Skin epidermis (tissue), 12 donors: ENCODE measurements at regions not wholly inside any gene's neighbourhood (a gene's known extent, or its start where the extent isn't known, plus 50 kb on each side); places are given as distances from the start of the nearest gene placed in this dataset.

ENCODE experiments used
- H3K27ac ChIP-seq, 21 experiments: fragments of 200-600 bp; sonication (generic) in 11 of 21; one replicate each; pipeline ENCODE4 v1.5.0; 2020; ENCODE audit warnings: mild to moderate bottlenecking in 3 of 21, inconsistent platforms in 2 of 21, moderate library complexity in 2 of 21
- H3K4me3 ChIP-seq, 7 experiments: fragments of 200-600 bp; sonication (generic) in 2 of 7; one replicate each; pipeline ENCODE4 v1.5.0; 2020; ENCODE audit warnings: inconsistent platforms in 2 of 7, mild to moderate bottlenecking in 2 of 7, moderate library complexity in 1 of 7

GRCh38 chr7:69173341-69173740 lies 424.9 kb upstream of the AUTS2 start:
- no peak overlapping the region for H3K27ac ChIP-seq
- H3K4me3 ChIP-seq: no peak overlapping the region

GRCh38 chr7:69173846-69174245 lies 424.4 kb upstream of the AUTS2 start:
- Histone ChIP-seq H3K27ac (no peak overlapping the region), H3K4me3 (no peak overlapping the region)

GRCh38 chr7:69176841-69177240 lies 421.4 kb upstream of the AUTS2 start:
- no peak overlapping the region for H3K27ac ChIP-seq
- H3K4me3 ChIP-seq: no peak overlapping the region

- Histone ChIP-seq H3K4me3 (no peak overlapping the region), H3K27ac (no peak overlapping the region)
These were observed 420.8 kb upstream of the AUTS2 start for GRCh38 chr7:69177461-69177861.

GRCh38 chr7:69177941-69178494 lies 420.3 kb upstream of the AUTS2 start:
- Histone ChIP-seq H3K27ac (no peak overlapping the region), H3K4me3 (no peak overlapping the region)

GRCh38 chr7:69180662-69181061 lies 417.6 kb upstream of the AUTS2 start:
- Histone ChIP-seq H3K27ac (no peak overlapping the region), H3K4me3 (no peak overlapping the region)

GRCh38 chr7:69182596-69183467 lies 415.4 kb upstream of the AUTS2 start:
- H3K4me3 ChIP-seq: no peak overlapping the region
- H3K27ac ChIP-seq: peak overlapping the region in 1 of 21 experiments; percentile 29

GRCh38 chr7:69184339-69184738 lies 413.9 kb upstream of the AUTS2 start:
- H3K27ac ChIP-seq: no peak overlapping the region
- H3K4me3 ChIP-seq: no peak overlapping the region

- Histone ChIP-seq H3K27ac (no peak overlapping the region), H3K4me3 (no peak overlapping the region)
These were observed 413.1 kb upstream of the AUTS2 start for GRCh38 chr7:69185170-69185569.

GRCh38 chr7:69186974-69187373 lies 411.3 kb upstream of the AUTS2 start:
- Histone ChIP-seq H3K4me3 (no peak overlapping the region), H3K27ac (no peak overlapping the region)

GRCh38 chr7:69187824-69188333 lies 410.4 kb upstream of the AUTS2 start:
- H3K27ac ChIP-seq: no peak overlapping the region
- no peak overlapping the region for H3K4me3 ChIP-seq

GRCh38 chr7:69189406-69189805 lies 408.9 kb upstream of the AUTS2 start:
- Histone ChIP-seq H3K27ac (no peak overlapping the region), H3K4me3 (no peak overlapping the region)

- H3K4me3 ChIP-seq: no peak overlapping the region
- H3K27ac ChIP-seq: no peak overlapping the region
These were observed 408.2 kb upstream of the AUTS2 start for GRCh38 chr7:69190025-69190424.

- Histone ChIP-seq H3K4me3 (no peak overlapping the region), H3K27ac (no peak overlapping the region)
These were observed 407.5 kb upstream of the AUTS2 start for GRCh38 chr7:69190763-69191162.

- Histone ChIP-seq H3K27ac (no peak overlapping the region), H3K4me3 (no peak overlapping the region)
These were observed 406.1 kb upstream of the AUTS2 start for GRCh38 chr7:69192134-69192533.

GRCh38 chr7:69193061-69193460 lies 405.2 kb upstream of the AUTS2 start:
- Histone ChIP-seq H3K4me3 (no peak overlapping the region), H3K27ac (no peak overlapping the region)

- H3K4me3 ChIP-seq: no peak overlapping the region
- no peak overlapping the region for H3K27ac ChIP-seq
These were observed 401.7 kb upstream of the AUTS2 start for GRCh38 chr7:69196593-69196992.

GRCh38 chr7:69198250-69198649 lies 400.0 kb upstream of the AUTS2 start:
- Histone ChIP-seq H3K27ac (no peak overlapping the region), H3K4me3 (no peak overlapping the region)

- Histone ChIP-seq H3K27ac (no peak overlapping the region), H3K4me3 (no peak overlapping the region)
These were observed 399.2 kb upstream of the AUTS2 start for GRCh38 chr7:69199041-69199440.

- Histone ChIP-seq H3K4me3 (no peak overlapping the region), H3K27ac (no peak overlapping the region)
These were observed 398.6 kb upstream of the AUTS2 start for GRCh38 chr7:69199661-69200060.

- H3K4me3 ChIP-seq: no peak overlapping the region
- H3K27ac ChIP-seq: no peak overlapping the region
These were observed 394.4 kb upstream of the AUTS2 start for GRCh38 chr7:69203871-69204270.
